Activated CD8-positive, alpha-beta T cell treated with anti-CD3 and anti-CD28 coated beads for 36 hours (primary cell): ENCODE measurements at regions not wholly inside any gene's neighbourhood (a gene's known extent, or its start where the extent isn't known, plus 50 kb on each side); places are given as distances from the start of the nearest gene placed in this dataset.

Experiments
- ATAC-seq: fragments of 200-7000 bp; cut with Tn5 transposase; one replicate; pipeline ENCODE4 v1.10.0; 2021; ENCODE audit warnings: mild to moderate bottlenecking, moderate library complexity
- CTCF ChIA-PET: fragments of 350-600 bp; sonication (Branson Sonifier 250); formaldehyde crosslinking; loops from one replicate; lab custom pipeline; 2021; ENCODE audit warnings: antibody characterized with exemption; lab: Charles Lee
- POLR2A ChIA-PET: fragments of 350-600 bp; sonication (Branson Sonifier 250); formaldehyde crosslinking; loops from one replicate; lab custom pipeline; 2021; ENCODE audit warnings: antibody characterized with exemption; lab: Charles Lee
- DNase-seq: peaks from one replicate; pipeline ENCODE4 v3.0.0-alpha.2; 2020
- H3K27ac Mint-ChIP-seq: one replicate; pipeline ENCODE4 v1.8.0; 2021; ENCODE audit warnings: mild to moderate bottlenecking, mixed read lengths
- H3K27me3 Mint-ChIP-seq: one replicate; pipeline ENCODE4 v1.8.0; 2021; ENCODE audit warnings: mixed read lengths
- H3K36me3 Mint-ChIP-seq: one replicate; pipeline ENCODE4 v1.8.0; 2021; ENCODE audit warnings: low read depth, mixed read lengths
- H3K4me1 Mint-ChIP-seq: one replicate; pipeline ENCODE4 v1.8.0; 2021; ENCODE audit warnings: low read depth, mixed read lengths
- H3K4me3 Mint-ChIP-seq: one replicate; pipeline ENCODE4 v1.8.0; 2021; ENCODE audit warnings: mild to moderate bottlenecking, moderate library complexity, mixed read lengths
- H3K9me3 Mint-ChIP-seq: one replicate; pipeline ENCODE4 v1.8.0; 2021; ENCODE audit warnings: mixed read lengths
- CTCF ChIP-seq: fragments of 200-600 bp; IDR thresholded peaks from one replicate; pipeline ENCODE4 v1.8.0; 2022; ENCODE audit warnings: antibody characterized with exemption, mild to moderate bottlenecking
- intact Hi-C: fragments of 100-400 bp; cut with micrococcal nuclease; formaldehyde crosslinking; loops from one replicate; pipeline ENCODE4 v1.10.0; 2022

- no peak for TF ChIP-seq CTCF
- DNase-seq (no peak), ATAC-seq (no peak)
- no peaks in the 10 kb centered on the region for H3K27me3 Mint-ChIP-seq
- no peaks in the 10 kb centered on the region for H3K9me3 Mint-ChIP-seq
- POLR2A ChIA-PET = no interaction called here
- H3K4me3 Mint-ChIP-seq = no peak overlapping the region
- no peak overlapping the region for H3K27ac Mint-ChIP-seq
- H3K4me1 Mint-ChIP-seq = no peaks in the 10 kb centered on the region
- intact Hi-C loops = no loop called here
- H3K36me3 Mint-ChIP-seq = no peaks in the 10 kb centered on the region
- CTCF ChIA-PET = no interaction called here
These were observed 376.7 kb upstream of the CCDC179 start for GRCh38 chr11:23236826-23237555.

GRCh38 chr11:23252426-23252825, 392.2 kb upstream of the CCDC179 start:
- CTCF ChIA-PET = no interaction called here

GRCh38 chr11:23257088-23257487, 396.8 kb upstream of the CCDC179 start:
- Mint-ChIP-seq H3K9me3 (peaks cover 4% of the 10 kb centered on the region), H3K4me1 (no peaks in the 10 kb centered on the region), H3K36me3 (no peaks in the 10 kb centered on the region), H3K27me3 (no peaks in the 10 kb centered on the region), H3K27ac (no peak overlapping the region), H3K4me3 (no peak overlapping the region)
- DNase-seq (no peak), ATAC-seq (no peak)
- POLR2A ChIA-PET = no interaction called here
- CTCF ChIA-PET = no interaction called here
- no peak for TF ChIP-seq CTCF
- intact Hi-C loops = no loop called here

More at GRCh38 chr11:23252426-23252825, 392.2 kb upstream of the CCDC179 start:
- Mint-ChIP-seq H3K27me3 (no peaks in the 10 kb centered on the region), H3K9me3 (peaks cover 5% of the 10 kb centered on the region), H3K4me1 (no peaks in the 10 kb centered on the region), H3K27ac (no peak overlapping the region), H3K36me3 (no peaks in the 10 kb centered on the region), H3K4me3 (no peak overlapping the region)
- no peak for ATAC-seq
- no peak for TF ChIP-seq CTCF
- POLR2A ChIA-PET = no interaction called here
- no peak for DNase-seq
- intact Hi-C loops = no loop called here

GRCh38 chr11:23257556-23257955, 397.3 kb upstream of the CCDC179 start:
- Mint-ChIP-seq H3K4me1 (no peaks in the 10 kb centered on the region), H3K27ac (no peak overlapping the region), H3K9me3 (peaks cover 4% of the 10 kb centered on the region), H3K27me3 (no peaks in the 10 kb centered on the region), H3K36me3 (no peaks in the 10 kb centered on the region), H3K4me3 (no peak overlapping the region)
- ATAC-seq (no peak), DNase-seq (no peak)
- intact Hi-C loops = no loop called here
- POLR2A ChIA-PET = no interaction called here
- no peak for TF ChIP-seq CTCF
- CTCF ChIA-PET = no interaction called here

GRCh38 chr11:23263466-23263865, 403.2 kb upstream of the CCDC179 start:
- Mint-ChIP-seq H3K4me3 (no peak overlapping the region), H3K27ac (no peak overlapping the region), H3K4me1 (no peaks in the 10 kb centered on the region), H3K36me3 (no peaks in the 10 kb centered on the region), H3K27me3 (no peaks in the 10 kb centered on the region), H3K9me3 (peaks cover 5% of the 10 kb centered on the region)
- no peak for TF ChIP-seq CTCF
- CTCF ChIA-PET = no interaction called here
- no peak for DNase-seq
- ATAC-seq = no peak
- intact Hi-C loops = no loop called here
- POLR2A ChIA-PET = no interaction called here
